H1 (cell line): ENCODE measurements at regions not wholly inside any gene's neighbourhood (a gene's known extent, or its start where the extent isn't known, plus 50 kb on each side); places are given as distances from the start of the nearest gene placed in this dataset.

ENCODE experiments used
- CTCF ChIA-PET: fragments of 300-600 bp; sonication (Branson Sonifier 250); formaldehyde crosslinking; loops from one replicate; lab custom pipeline; 2021; ENCODE audit not compliant: partially characterized antibody; lab: Charles Lee
- POLR2A ChIA-PET: fragments of 300-600 bp; sonication (Branson Sonifier 250); formaldehyde crosslinking; loops from one replicate; lab custom pipeline; 2021; ENCODE audit warnings: inconsistent platforms; ENCODE audit not compliant: partially characterized antibody; lab: Charles Lee
- DNase-seq, 2 experiments: peaks; one replicate each; pipeline versions ENCODE4 v3.0.0 to v3.0.0-alpha.2; 2010 to 2022; ENCODE audit warnings: low spot score in 2 of 2, low read depth in 1 of 2, mixed read lengths in 1 of 2
- FAIRE-seq: peaks from 2 replicates; lab custom pipeline; 2011; peaks lifted over from hg19 to GRCh38; lab: Jason Lieb, UNC
- H2AFZ ChIP-seq: 2 replicates; pipeline ENCODE4 v1.8.1; 2012; ENCODE audit warnings: low read length, inconsistent platforms
- H2AK5ac ChIP-seq: 2 replicates; pipeline ENCODE4 v1.6.1; 2013; ENCODE audit warnings: low read depth, low read length
- H2BK120ac ChIP-seq: replicated peaks from 2 replicates; pipeline ENCODE3; 2013; ENCODE audit warnings: low read depth, low read length, inconsistent platforms
- H2BK12ac ChIP-seq: 2 replicates; pipeline ENCODE4 v1.6.1; 2013; ENCODE audit warnings: low read depth, low read length
- H2BK15ac ChIP-seq: 2 replicates; pipeline ENCODE4 v1.6.1; 2013; ENCODE audit warnings: low read length
- H2BK20ac ChIP-seq: 2 replicates; pipeline ENCODE4 v1.6.1; 2013; ENCODE audit warnings: low read length
- H2BK5ac ChIP-seq: 2 replicates; pipeline ENCODE4 v1.6.1; 2013; ENCODE audit warnings: low read depth, low read length
- H3K14ac ChIP-seq: 2 replicates; pipeline ENCODE4 v1.6.1; 2013; ENCODE audit warnings: inconsistent platforms; ENCODE audit not compliant: insufficient read length
- H3K18ac ChIP-seq: 2 replicates; pipeline ENCODE4 v1.6.1; 2013; ENCODE audit warnings: low read length; ENCODE audit errors: extremely low read depth
- H3K23ac ChIP-seq: 2 replicates; pipeline ENCODE4 v1.6.1; 2013; ENCODE audit warnings: inconsistent platforms; ENCODE audit not compliant: insufficient read length
- H3K23me2 ChIP-seq: 2 replicates; pipeline ENCODE4 v1.6.1; 2013; ENCODE audit warnings: low read depth, low read length
- H3K27ac ChIP-seq: 2 replicates; pipeline ENCODE4 v1.6.1; 2011; ENCODE audit warnings: low read depth, low read length, inconsistent platforms
- H3K27me3 ChIP-seq, 4 experiments: replicated peaks in 1 of 4; 1 replicate in 1 of 4; 2 replicates in 3 of 4; pipeline versions ENCODE4 v1.6.1 to v1.8.1; 2011 to 2013; ENCODE audit warnings: low read length in 3 of 4, mild to moderate bottlenecking in 3 of 4, inconsistent platforms in 2 of 4, mixed read lengths in 2 of 4, moderate library complexity in 1 of 4; ENCODE audit not compliant: control insufficient read depth in 3 of 4, insufficient read depth in 3 of 4; ENCODE audit errors: extremely low read depth in 1 of 4
- H3K36me3 ChIP-seq, 4 experiments: 2 replicates each; pipeline versions ENCODE4 v1.6.1 to v1.8.1; 2011 to 2013; ENCODE audit warnings: mild to moderate bottlenecking in 4 of 4, low read length in 3 of 4, moderate library complexity in 2 of 4, control low read depth in 1 of 4, inconsistent platforms in 1 of 4; ENCODE audit not compliant: insufficient read depth in 4 of 4, control insufficient read depth in 2 of 4
- H3K4ac ChIP-seq: replicated peaks from 2 replicates; pipeline ENCODE3; 2013; ENCODE audit warnings: low read length, low read depth, mixed read lengths, inconsistent platforms; ENCODE audit not compliant: insufficient read length
- H3K4me1 ChIP-seq, 4 experiments: replicated peaks in 1 of 4; 1 replicate in 1 of 4; 2 replicates in 3 of 4; pipeline versions ENCODE4 v1.6.1 to v1.8.1; 2011 to 2013; ENCODE audit warnings: low read length in 3 of 4, inconsistent platforms in 2 of 4, mixed read lengths in 1 of 4; ENCODE audit not compliant: insufficient read depth in 4 of 4, control insufficient read depth in 3 of 4
- H3K4me2 ChIP-seq, 2 experiments: 2 replicates each; pipeline versions ENCODE4 v1.6.1 to v1.8.1; 2011 to 2013; ENCODE audit warnings: low read depth in 2 of 2, low read length in 2 of 2, control low read depth in 1 of 2, inconsistent platforms in 1 of 2, mild to moderate bottlenecking in 1 of 2; ENCODE audit not compliant: insufficient read depth in 1 of 2
- H3K4me3 ChIP-seq, 4 experiments: fragments of 200-600, 300-600 bp in 1 of 4; sonication (generic), shearing (Covaris generic), sonication (Bioruptor Twin) in 1 of 4; 2 replicates each; pipeline versions ENCODE4 v1.5.1 to v1.8.1; 2011 to 2016; ENCODE audit warnings: low read length in 4 of 4, low read depth in 3 of 4, control low read depth in 2 of 4, inconsistent platforms in 2 of 4, mild to moderate bottlenecking in 2 of 4, mixed read lengths in 1 of 4, moderate library complexity in 1 of 4; ENCODE audit not compliant: insufficient read depth in 2 of 4; ENCODE audit errors: extremely low read depth in 1 of 4
- H3K56ac ChIP-seq: replicated peaks from 2 replicates; pipeline ENCODE3; 2013; ENCODE audit warnings: low read depth, mild to moderate bottlenecking, mixed read lengths, low read length, inconsistent platforms; ENCODE audit not compliant: insufficient read length
- H3K79me1 ChIP-seq: 2 replicates; pipeline ENCODE4 v1.6.1; 2013; ENCODE audit warnings: low read depth, low read length, control low read depth
- H3K79me2 ChIP-seq, 2 experiments: 2 replicates each; pipeline versions ENCODE4 v1.6.1 to v1.8.1; 2012 to 2013; ENCODE audit warnings: low read length in 2 of 2, mild to moderate bottlenecking in 2 of 2, inconsistent platforms in 1 of 2; ENCODE audit not compliant: insufficient read depth in 2 of 2, control insufficient read depth in 1 of 2
- H3K9ac ChIP-seq, 4 experiments: replicated peaks in 1 of 4; 1 replicate in 1 of 4; 2 replicates in 3 of 4; pipeline versions ENCODE4 v1.6.1 to v1.8.1; 2011 to 2013; ENCODE audit warnings: low read depth in 3 of 4, low read length in 3 of 4, control low read depth in 2 of 4, mild to moderate bottlenecking in 2 of 4, moderate library complexity in 2 of 4, inconsistent platforms in 1 of 4; ENCODE audit errors: extremely low read depth in 1 of 4
- H3K9me3 ChIP-seq, 2 experiments: 2 replicates each; pipeline versions ENCODE4 v1.6.1 to v1.8.1; 2012 to 2013; ENCODE audit warnings: mild to moderate bottlenecking in 2 of 2, moderate library complexity in 2 of 2, control low read depth in 1 of 2, inconsistent platforms in 1 of 2, low read depth in 1 of 2, low read length in 1 of 2, mixed read lengths in 1 of 2; ENCODE audit not compliant: insufficient read depth in 2 of 2
- H4K20me1 ChIP-seq, 2 experiments: replicated peaks in 1 of 2; 2 replicates each; pipeline versions ENCODE3 to v1.8.1; 2011 to 2013; ENCODE audit warnings: inconsistent platforms in 2 of 2, low read length in 2 of 2, mild to moderate bottlenecking in 1 of 2; ENCODE audit not compliant: insufficient read depth in 2 of 2, control insufficient read depth in 1 of 2
- H4K5ac ChIP-seq: 2 replicates; pipeline ENCODE4 v1.6.1; 2013; ENCODE audit warnings: low read length, low read depth, mixed read lengths, inconsistent platforms; ENCODE audit not compliant: insufficient read length
- H4K8ac ChIP-seq: 2 replicates; pipeline ENCODE4 v1.8.0; 2013; ENCODE audit warnings: mild to moderate bottlenecking, moderate library complexity, low read length, inconsistent platforms; ENCODE audit not compliant: insufficient read depth; ENCODE audit errors: extremely low read depth
- H4K91ac ChIP-seq: replicated peaks from 2 replicates; pipeline ENCODE3; 2013; ENCODE audit warnings: low read length, mixed read lengths, inconsistent platforms; ENCODE audit not compliant: insufficient read length
- BRCA1 ChIP-seq: IDR thresholded peaks from 2 replicates; pipeline ENCODE4 v1.6.1; 2012; ENCODE audit warnings: low read depth, low read length, improper control_type of control experiment
- CEBPB ChIP-seq: IDR thresholded peaks from 2 replicates; pipeline ENCODE4 v1.6.1; 2012; ENCODE audit warnings: low read depth, low read length
- CHD2 ChIP-seq: IDR thresholded peaks from 2 replicates; pipeline ENCODE4 v1.6.1; 2012; ENCODE audit warnings: low read length, improper control_type of control experiment
- CREB1 ChIP-seq: IDR thresholded peaks from 2 replicates; pipeline ENCODE4 v1.6.1; 2012; ENCODE audit warnings: inconsistent platforms
- GABPA ChIP-seq: IDR thresholded peaks from 2 replicates; pipeline ENCODE4 v1.6.1; 2011; ENCODE audit warnings: mild to moderate bottlenecking, low read length, moderate library complexity, borderline replicate concordance; ENCODE audit not compliant: insufficient read depth
- POLR2AphosphoS5 ChIP-seq: IDR thresholded peaks from 2 replicates; pipeline ENCODE4 v1.6.1; 2011; ENCODE audit warnings: low read depth, low read length
- SP1 ChIP-seq: IDR thresholded peaks from 2 replicates; pipeline ENCODE4 v1.6.1; 2011; ENCODE audit warnings: low read depth, low read length
- TAF7 ChIP-seq: optimal IDR thresholded peaks from 2 replicates; pipeline ENCODE3; 2011; ENCODE audit warnings: low read depth, mild to moderate bottlenecking, inconsistent platforms, low read length, moderate library complexity, borderline replicate concordance
- WGBS, 2 experiments: shearing (Covaris generic) in 1 of 2; methylation state at CpG; one replicate each; pipeline versions ENCODE4 v1.1.6 to v1.1.7; 2013 to 2015; ENCODE audit warnings: low lambda C conversion rate in 2 of 2, mixed read lengths in 2 of 2, inconsistent platforms in 1 of 2, low coverage in 1 of 2, missing lambda C conversion rate in 1 of 2; ENCODE audit not compliant: insufficient replicate concordance in 2 of 2, insufficient coverage in 1 of 2, insufficient read length in 1 of 2; ENCODE audit errors: extremely low coverage in 1 of 2, missing lambda C conversion rate in 1 of 2; 5-methylcytosine and 5-hydroxymethylcytosine counted together

GRCh38 chr13:83125791-83126190, 756.5 kb downstream of the SLITRK1 start:
- Histone ChIP-seq H3K27me3 (no peaks in the 10 kb centered on the region), H4K5ac (no peak overlapping the region), H3K9ac (no peak overlapping the region), H3K14ac (no peak overlapping the region), H3K4me2 (no peak overlapping the region), H3K79me2 (no peaks in the 10 kb centered on the region), H3K23ac (no peak overlapping the region), H3K36me3 (no peaks in the 10 kb centered on the region), H3K4ac (no peak overlapping the region), H3K4me1 (no peaks in the 10 kb centered on the region), H2BK5ac (no peak overlapping the region), H3K27ac (no peak overlapping the region), H2BK12ac (no peak overlapping the region), H2BK15ac (no peak overlapping the region), H2AFZ (no peak overlapping the region), H4K20me1 (no peaks in the 10 kb centered on the region), H2BK120ac (no peak overlapping the region), H3K56ac (no peak overlapping the region), H3K4me3 (no peak overlapping the region), H3K18ac (no peak overlapping the region), H4K91ac (no peak overlapping the region), H2BK20ac (no peak overlapping the region), H2AK5ac (no peak overlapping the region), H3K23me2 (no peaks in the 10 kb centered on the region; the same call in 1 of the 2 replicates), H4K8ac (no peak overlapping the region), H3K79me1 (no peaks in the 10 kb centered on the region), H3K9me3 (no peaks in the 10 kb centered on the region)
- 0% methylated on average over 1 of the region's 1 CpG; no CpG with 5 or more reads in 1 of the 2 experiments for WGBS, 2 experiments
- ChIA-PET POLR2A (no interaction called here), CTCF (no interaction called here)
- DNase-seq (no peak), FAIRE-seq (no peak)
- no peak for TF ChIP-seq BRCA1
- no peak for TF ChIP-seq POLR2AphosphoS5
- no peak for TF ChIP-seq TAF7
- no peak for TF ChIP-seq CREB1
- TF ChIP-seq CHD2: no peak
- TF ChIP-seq SP1: no peak
- no peak for TF ChIP-seq CEBPB
- no peak for TF ChIP-seq GABPA
